HCT116 (cell line): ENCODE measurements at regions not wholly inside any gene's neighbourhood (a gene's known extent, or its start where the extent isn't known, plus 50 kb on each side); places are given as distances from the start of the nearest gene placed in this dataset.

Source experiments
- ATAC-seq: fragments of 200-7000 bp; cut with Tn5 transposase; 2 replicates; pipeline ENCODE4 v1.9.1; 2020; ENCODE audit warnings: mild to moderate bottlenecking, moderate library complexity
- BruUV-seq: library from RNA; stranded (reverse); fragments of 400-500 nt; replicated peaks from 2 replicates; lab custom pipeline; 2021; lab: Mats Ljungman, UMichigan
- CTCF ChIA-PET: fragments of 300-600 bp; sonication (Branson Sonifier 250); formaldehyde crosslinking; loops from one replicate; lab custom pipeline; 2021; ENCODE audit warnings: antibody characterized with exemption; lab: Charles Lee
- POLR2A ChIA-PET: fragments of 300-600, 350-600 bp; sonication (Branson Sonifier 250); formaldehyde crosslinking; loops from one replicate; lab custom pipeline; 2021; ENCODE audit warnings: antibody characterized with exemption; lab: Charles Lee
- RAD21 ChIA-PET, 2 experiments: fragments of 300-600 bp; sonication (Branson Sonifier 250); formaldehyde crosslinking; loops; one replicate each; lab custom pipeline; 2023; ENCODE audit warnings: low total read pairs in 2 of 2; ENCODE audit not compliant: uncharacterized antibody in 2 of 2, unreplicated experiment in 2 of 2, low non-redundant PET in 1 of 2; lab: Charles Lee
- DNase-seq: peaks from one replicate; pipeline ENCODE4 v3.0.0-alpha.2; 2010; ENCODE audit warnings: low read depth, low spot score
- H2AFZ ChIP-seq: fragments of 200-600 bp; shearing (Covaris generic), sonication (generic); 2 replicates; pipeline ENCODE4 v1.6.1; 2017; ENCODE audit warnings: low read depth, mixed run types, mixed read lengths, antibody characterized with exemption, low read length; ENCODE audit not compliant: poor library complexity, severe bottlenecking
- H3K27ac ChIP-seq: 2 replicates; pipeline ENCODE4 v1.5.1; 2012; ENCODE audit warnings: low read depth, low read length
- H3K27me3 ChIP-seq: fragments of 200-600 bp; sonication (generic); 2 replicates; pipeline ENCODE4 v1.6.1; 2016; ENCODE audit warnings: mixed run types, low read length, mixed read lengths; ENCODE audit not compliant: insufficient read depth
- H3K36me3 ChIP-seq, 2 experiments: fragments of 200-500 bp in 1 of 2; fragments of 200-600 bp in 1 of 2; sonication (Bioruptor generic) in 1 of 2; sonication (generic) in 1 of 2; 2 replicates each; pipeline versions ENCODE4 v1.5.1 to v1.6.1; 2014 to 2016; ENCODE audit warnings: low read length in 2 of 2, inconsistent platforms in 1 of 2, mixed read lengths in 1 of 2, mixed run types in 1 of 2; ENCODE audit not compliant: insufficient read depth in 2 of 2, control insufficient read depth in 1 of 2
- H3K4me1 ChIP-seq, 2 experiments: fragments of 200-600 bp in 1 of 2; sonication (generic) in 1 of 2; 2 replicates each; pipeline versions ENCODE4 v1.5.1 to v1.6.1; 2012 to 2017; ENCODE audit warnings: low read length in 2 of 2, inconsistent platforms in 1 of 2, mild to moderate bottlenecking in 1 of 2, mixed read lengths in 1 of 2, mixed run types in 1 of 2, moderate library complexity in 1 of 2; ENCODE audit not compliant: insufficient read depth in 2 of 2, control insufficient read depth in 1 of 2
- H3K4me2 ChIP-seq: fragments of 200-600 bp; sonication (generic); 2 replicates; pipeline ENCODE4 v1.6.1; 2017; ENCODE audit warnings: mixed run types, low read length, mixed read lengths
- H3K4me3 ChIP-seq, 2 experiments: fragments of 200-600 bp in 1 of 2; sonication (generic) in 1 of 2; replicated peaks in 1 of 2; 2 replicates each; pipeline ENCODE4 v1.5.1; 2011 to 2016; ENCODE audit warnings: low read length in 2 of 2, control low read depth in 1 of 2, low read depth in 1 of 2, mild to moderate bottlenecking in 1 of 2, mixed read lengths in 1 of 2, mixed run types in 1 of 2
- H3K79me2 ChIP-seq: fragments of 200-600 bp; sonication (generic); 2 replicates; pipeline ENCODE4 v1.6.1; 2017; ENCODE audit warnings: mild to moderate bottlenecking, mixed run types, low read length, moderate library complexity, mixed read lengths; ENCODE audit not compliant: insufficient read depth
- H3K9ac ChIP-seq: fragments of 200-600 bp; sonication (generic); 2 replicates; pipeline ENCODE4 v1.6.1; 2016; ENCODE audit warnings: low read length, mixed read lengths
- H3K9me2 ChIP-seq: fragments of 200-600 bp; sonication (generic), shearing (Covaris generic); 2 replicates; pipeline ENCODE4 v1.6.1; 2017; ENCODE audit warnings: mixed run types, mild to moderate bottlenecking, moderate library complexity; ENCODE audit not compliant: insufficient read depth
- H3K9me3 ChIP-seq, 2 experiments: fragments of 200-500 bp in 1 of 2; fragments of 200-600 bp in 1 of 2; sonication (Bioruptor generic) in 1 of 2; sonication (generic) in 1 of 2; 2 replicates each; pipeline ENCODE4 v1.6.1; 2014 to 2017; ENCODE audit warnings: low read length in 2 of 2, mixed read lengths in 2 of 2, inconsistent platforms in 1 of 2, low read depth in 1 of 2, mild to moderate bottlenecking in 1 of 2, mixed run types in 1 of 2, moderate library complexity in 1 of 2; ENCODE audit not compliant: control insufficient read depth in 1 of 2, insufficient read depth in 1 of 2
- H4K20me1 ChIP-seq: fragments of 200-600 bp; sonication (generic), shearing (Covaris generic); 2 replicates; pipeline ENCODE4 v1.6.1; 2017; ENCODE audit warnings: mixed run types, mild to moderate bottlenecking, moderate library complexity; ENCODE audit not compliant: insufficient read depth
- ATF3 ChIP-seq: IDR thresholded peaks from 2 replicates; pipeline ENCODE4 v1.6.1; 2012
- CBX3 ChIP-seq: IDR thresholded peaks from 2 replicates; pipeline ENCODE4 v1.6.1; 2012; ENCODE audit warnings: low read depth
- CEBPB ChIP-seq: IDR thresholded peaks from 2 replicates; pipeline ENCODE4 v1.6.1; 2012; ENCODE audit warnings: low read depth
- EGR1 ChIP-seq: IDR thresholded peaks from 2 replicates; pipeline ENCODE4 v1.6.1; 2012; ENCODE audit warnings: low read depth
- EZH2 ChIP-seq: fragments of 200-600 bp; sonication (generic); IDR thresholded peaks from 2 replicates; pipeline ENCODE4 v1.6.1; 2017; ENCODE audit warnings: antibody characterized with exemption, mixed run types
- EZH2phosphoT487 ChIP-seq: fragments of 200-600 bp; IDR thresholded peaks from 2 replicates; pipeline ENCODE4 v1.6.1; 2018; ENCODE audit warnings: antibody characterized with exemption, borderline replicate concordance
- FOSL1 ChIP-seq: IDR thresholded peaks from 2 replicates; pipeline ENCODE4 v1.6.1; 2012; ENCODE audit warnings: low read depth
- JUND ChIP-seq: IDR thresholded peaks from 2 replicates; pipeline ENCODE4 v1.6.1; 2012
- MAX ChIP-seq: IDR thresholded peaks from 2 replicates; pipeline ENCODE4 v1.6.1; 2012
- POLR2A ChIP-seq: IDR thresholded peaks from 2 replicates; pipeline ENCODE4 v1.7.0; 2011; ENCODE audit warnings: borderline replicate concordance; ENCODE audit not compliant: insufficient read depth, insufficient read length; ENCODE audit errors: extremely low read depth
- POLR2AphosphoS5 ChIP-seq: IDR thresholded peaks from 2 replicates; pipeline ENCODE4 v1.6.1; 2011; ENCODE audit warnings: mild to moderate bottlenecking, low read depth, low read length, moderate library complexity
- RAD21 ChIP-seq: IDR thresholded peaks from 2 replicates; pipeline ENCODE4 v1.6.1; 2012; ENCODE audit warnings: low read depth, mild to moderate bottlenecking
- REST ChIP-seq: IDR thresholded peaks from 2 replicates; pipeline ENCODE4 v1.6.1; 2012; ENCODE audit warnings: low read depth
- SIN3A ChIP-seq: IDR thresholded peaks from 2 replicates; pipeline ENCODE4 v1.6.1; 2012; ENCODE audit warnings: low read depth
- SP1 ChIP-seq: IDR thresholded peaks from 2 replicates; pipeline ENCODE4 v1.6.1; 2012; ENCODE audit warnings: low read depth
- SRF ChIP-seq: IDR thresholded peaks from 2 replicates; pipeline ENCODE4 v1.6.1; 2012; ENCODE audit warnings: low read depth
- TCF7L2 ChIP-seq: IDR thresholded peaks from 2 replicates; pipeline ENCODE4 v1.7.0; 2011; ENCODE audit warnings: borderline replicate concordance, inconsistent platforms; ENCODE audit not compliant: insufficient read depth, insufficient read length; ENCODE audit errors: extremely low read depth
- YY1 ChIP-seq: IDR thresholded peaks from 2 replicates; pipeline ENCODE4 v1.6.1; 2011; ENCODE audit warnings: low read length, low read depth, moderate library complexity, mild to moderate bottlenecking; ENCODE audit not compliant: insufficient replicate concordance; ENCODE audit errors: extremely low read depth
- ZFX ChIP-seq: fragments of 450-650 bp; IDR thresholded peaks from 2 replicates; pipeline ENCODE4 v1.6.1; 2017
- intact Hi-C: fragments of 100-400 bp; cut with micrococcal nuclease; formaldehyde crosslinking; loops from 2 replicates; pipeline ENCODE4 v1.10.0; 2022

GRCh38 chr4:149986917-149987316 is 91.3 kb upstream of the DCLK2 start:
- H3K79me2 ChIP-seq: no peaks in the 10 kb centered on the region
- no peak for DNase-seq
- H3K4me2 ChIP-seq: no peak overlapping the region
- intact Hi-C loops: no loop called here
- TF ChIP-seq YY1: no peak
- no peak for TF ChIP-seq JUND
- TF ChIP-seq POLR2AphosphoS5: no peak
- TF ChIP-seq RAD21: no peak
- no peak for TF ChIP-seq EGR1
- TF ChIP-seq TCF7L2: no peak
- no peak for TF ChIP-seq MAX
- TF ChIP-seq ATF3: no peak
- no peak for TF ChIP-seq CEBPB
- TF ChIP-seq SP1: no peak
- no peak for TF ChIP-seq REST
- TF ChIP-seq SRF: no peak
- no peak for TF ChIP-seq SIN3A
- TF ChIP-seq POLR2A: no peak
- TF ChIP-seq EZH2: no peak
- TF ChIP-seq FOSL1: no peak
- no peak for TF ChIP-seq ZFX
- TF ChIP-seq CBX3: no peak
- no peak for TF ChIP-seq EZH2phosphoT487
- no peaks in the 10 kb centered on the region; the same call in 1 of the 2 replicates for H4K20me1 ChIP-seq
- no peak overlapping the region for H3K27ac ChIP-seq
- H3K9me3 ChIP-seq: no peaks in the 10 kb centered on the region
- ChIA-PET RAD21 (no interaction called here), POLR2A (no interaction called here), CTCF (interaction anchor here (1.0 kb wide), 1 partner anchor 12 kb away, joined by 3 read pairs; no protein-coding TSS in a partner anchor)
- no peaks in the 10 kb centered on the region for H3K4me1 ChIP-seq
- ATAC-seq: no peak
- BruUV-seq: no TSS peak
- no peaks in the 10 kb centered on the region for H3K36me3 ChIP-seq
- no peak overlapping the region for H3K4me3 ChIP-seq
- no peaks in the 10 kb centered on the region; the same call in 1 of the 2 replicates for H3K9me2 ChIP-seq
- no peak overlapping the region for H2AFZ ChIP-seq
- H3K27me3 ChIP-seq: no peaks in the 10 kb centered on the region
- no peak overlapping the region for H3K9ac ChIP-seq
